Fibroblast of lung (primary cell): ENCODE measurements at regions not wholly inside any gene's neighbourhood (a gene's known extent, or its start where the extent isn't known, plus 50 kb on each side); places are given as distances from the start of the nearest gene placed in this dataset.

Experiments
- DNase-seq, 2 donors: peaks; one replicate each; pipeline versions ENCODE4 v3.0.0 to v3.0.0-alpha.2; 2010; ENCODE audit warnings: low read depth in 2 of 2
- H2AFZ ChIP-seq: 2 replicates; pipeline ENCODE4 v1.5.1; 2012; ENCODE audit warnings: low read length, control low read depth, inconsistent platforms
- H3K27ac ChIP-seq: 2 replicates; pipeline ENCODE4 v1.5.1; 2011; ENCODE audit warnings: low read length, control low read depth; ENCODE audit not compliant: insufficient read depth
- H3K27me3 ChIP-seq: 2 replicates; pipeline ENCODE4 v1.5.1; 2011; ENCODE audit warnings: mild to moderate bottlenecking, low read length; ENCODE audit not compliant: control insufficient read depth, insufficient read depth
- H3K36me3 ChIP-seq: 2 replicates; pipeline ENCODE4 v1.5.1; 2011; ENCODE audit warnings: low read length; ENCODE audit not compliant: control insufficient read depth, insufficient read depth
- H3K4me1 ChIP-seq: 2 replicates; pipeline ENCODE4 v1.5.1; 2011; ENCODE audit warnings: low read length; ENCODE audit not compliant: control insufficient read depth, insufficient read depth; ENCODE audit errors: extremely low read depth
- H3K4me2 ChIP-seq: 2 replicates; pipeline ENCODE4 v1.5.1; 2011; ENCODE audit warnings: low read length, control low read depth; ENCODE audit not compliant: insufficient read depth; ENCODE audit errors: extremely low read depth
- H3K4me3 ChIP-seq, 4 experiments: fragments of 200-600 bp in 1 of 4; sonication (generic) in 1 of 4; replicated peaks in 1 of 4; 2 replicates each; pipeline ENCODE4 v1.5.1; 2011 to 2016; ENCODE audit warnings: low read length in 4 of 4, low read depth in 3 of 4, mild to moderate bottlenecking in 3 of 4, control low read depth in 2 of 4, inconsistent platforms in 1 of 4, mixed read lengths in 1 of 4; ENCODE audit not compliant: insufficient read depth in 1 of 4; ENCODE audit errors: control extremely low read depth in 1 of 4
- H3K79me2 ChIP-seq: 2 replicates; pipeline ENCODE4 v1.5.1; 2012; ENCODE audit warnings: mild to moderate bottlenecking, low read length, inconsistent platforms; ENCODE audit not compliant: control insufficient read depth, insufficient read depth
- H3K9ac ChIP-seq: 2 replicates; pipeline ENCODE4 v1.5.1; 2011; ENCODE audit warnings: mild to moderate bottlenecking, low read length, control low read depth; ENCODE audit not compliant: insufficient read depth
- H3K9me3 ChIP-seq: 2 replicates; pipeline ENCODE4 v1.5.1; 2012; ENCODE audit warnings: low read depth, low read length; ENCODE audit not compliant: control insufficient read depth, insufficient read depth
- H4K20me1 ChIP-seq: 2 replicates; pipeline ENCODE4 v1.5.1; 2011; ENCODE audit warnings: low read length; ENCODE audit not compliant: control insufficient read depth, insufficient read depth; ENCODE audit errors: extremely low read depth
- EZH2 ChIP-seq: IDR thresholded peaks from 2 replicates; pipeline ENCODE4 v1.5.1; 2012; ENCODE audit warnings: low read length, control low read depth, mild to moderate bottlenecking; ENCODE audit errors: missing control alignments
- TF ChIP-seq, protein P1 (sequence below), 2 donors: IDR thresholded peaks in 1 of 2; conservative IDR thresholded peaks in 1 of 2; 1 replicate in 1 of 2; 2 replicates in 1 of 2; pipeline ENCODE4 v1.5.1; 2011 to 2012; ENCODE audit warnings: low read length in 2 of 2, control low read depth in 1 of 2, inconsistent platforms in 1 of 2, low read depth in 1 of 2, mild to moderate bottlenecking in 1 of 2

DNA sequence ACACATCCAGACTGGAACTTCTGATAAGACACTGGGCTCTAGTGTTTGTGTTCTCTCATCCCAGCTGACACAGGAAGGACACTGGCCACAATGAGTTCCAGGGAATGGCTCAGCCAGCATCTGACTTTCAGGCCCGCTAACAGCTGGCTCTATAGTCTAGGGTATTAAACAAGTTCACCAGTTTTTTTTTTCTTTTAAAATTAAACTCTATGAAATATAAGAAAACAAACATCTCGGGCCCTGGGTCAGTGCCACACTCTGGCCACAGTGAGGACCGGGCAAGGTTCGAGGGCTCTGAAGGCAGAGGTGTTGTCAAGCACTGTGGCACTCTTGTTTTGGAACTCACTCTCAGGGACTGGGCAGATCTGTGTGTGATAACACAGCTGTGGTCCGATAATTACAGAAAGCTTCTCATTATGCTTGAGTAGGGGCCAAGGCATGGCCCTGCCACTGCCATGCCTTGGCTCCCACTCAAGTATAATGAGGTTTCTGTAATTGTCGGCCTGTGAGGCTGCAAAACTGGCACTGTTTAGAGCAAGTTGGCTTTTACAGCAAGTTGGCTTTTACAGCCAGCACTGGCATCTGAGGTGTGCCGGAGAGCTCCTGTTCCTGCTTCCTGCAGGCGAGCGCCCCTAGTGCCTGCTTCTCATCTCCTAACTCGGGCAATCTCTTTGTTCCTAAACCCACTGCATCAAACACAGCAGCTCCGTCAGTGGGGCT lies 62.8 kb downstream of the PPP1R2C start:
- no peaks in the 10 kb centered on the region for H3K4me1 ChIP-seq
- H4K20me1 ChIP-seq: no peaks in the 10 kb centered on the region
- no peaks in the 10 kb centered on the region for H3K79me2 ChIP-seq
- no peak overlapping the region for H3K9ac ChIP-seq
- H3K4me2 ChIP-seq: no peak overlapping the region
- DNase-seq: peak; percentile 14 to 59
- no peaks in the 10 kb centered on the region for H3K27me3 ChIP-seq
- H2AFZ ChIP-seq: no peak overlapping the region
- no peak overlapping the region for H3K4me3 ChIP-seq
- H3K27ac ChIP-seq: no peak overlapping the region
- no peaks in the 10 kb centered on the region for H3K9me3 ChIP-seq
- no peaks in the 10 kb centered on the region for H3K36me3 ChIP-seq
- TF ChIP-seq EZH2: no peak
- TF ChIP-seq, protein P1, sequence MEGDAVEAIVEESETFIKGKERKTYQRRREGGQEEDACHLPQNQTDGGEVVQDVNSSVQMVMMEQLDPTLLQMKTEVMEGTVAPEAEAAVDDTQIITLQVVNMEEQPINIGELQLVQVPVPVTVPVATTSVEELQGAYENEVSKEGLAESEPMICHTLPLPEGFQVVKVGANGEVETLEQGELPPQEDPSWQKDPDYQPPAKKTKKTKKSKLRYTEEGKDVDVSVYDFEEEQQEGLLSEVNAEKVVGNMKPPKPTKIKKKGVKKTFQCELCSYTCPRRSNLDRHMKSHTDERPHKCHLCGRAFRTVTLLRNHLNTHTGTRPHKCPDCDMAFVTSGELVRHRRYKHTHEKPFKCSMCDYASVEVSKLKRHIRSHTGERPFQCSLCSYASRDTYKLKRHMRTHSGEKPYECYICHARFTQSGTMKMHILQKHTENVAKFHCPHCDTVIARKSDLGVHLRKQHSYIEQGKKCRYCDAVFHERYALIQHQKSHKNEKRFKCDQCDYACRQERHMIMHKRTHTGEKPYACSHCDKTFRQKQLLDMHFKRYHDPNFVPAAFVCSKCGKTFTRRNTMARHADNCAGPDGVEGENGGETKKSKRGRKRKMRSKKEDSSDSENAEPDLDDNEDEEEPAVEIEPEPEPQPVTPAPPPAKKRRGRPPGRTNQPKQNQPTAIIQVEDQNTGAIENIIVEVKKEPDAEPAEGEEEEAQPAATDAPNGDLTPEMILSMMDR (conservative IDR thresholded peaks at IDR 0.05 in 1 of 2, IDR thresholded peaks at IDR 0.05 in 1 of 2; ENCODE audit: low read depth in 1 of 2, low read length in 2 of 2): peak in 1 of 2 donors; percentile 38

DNA sequence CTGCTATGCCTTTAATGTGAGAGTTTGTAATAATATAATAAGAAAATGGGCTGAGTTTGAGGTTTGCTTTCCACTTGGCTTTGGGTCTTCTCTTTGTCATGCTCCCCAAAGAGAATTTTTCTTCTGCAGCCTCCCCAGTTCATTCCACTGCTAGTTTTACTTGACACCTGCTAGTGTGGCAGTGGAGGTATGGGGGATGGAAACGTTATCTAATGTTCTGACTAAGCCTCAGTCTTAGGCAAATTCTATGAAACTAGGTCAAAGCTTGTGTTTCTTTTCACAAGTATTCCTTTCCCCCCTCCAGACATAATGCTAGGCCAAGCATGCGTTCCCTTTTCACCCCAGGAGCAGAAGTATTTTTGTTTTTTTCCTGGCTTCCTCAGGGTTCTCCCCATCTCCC lies 67.5 kb downstream of the PPP1R2C start:
- H3K79me2 ChIP-seq: no peaks in the 10 kb centered on the region
- no peak overlapping the region for H2AFZ ChIP-seq
- no peaks in the 10 kb centered on the region for H3K36me3 ChIP-seq
- H3K27me3 ChIP-seq: no peaks in the 10 kb centered on the region
- no peaks in the 10 kb centered on the region for H4K20me1 ChIP-seq
- H3K4me1 ChIP-seq: no peaks in the 10 kb centered on the region
- no peak overlapping the region for H3K27ac ChIP-seq
- H3K4me2 ChIP-seq: no peak overlapping the region
- H3K9ac ChIP-seq: no peak overlapping the region
- no peak overlapping the region for H3K4me3 ChIP-seq
- no peak for TF ChIP-seq EZH2
- TF ChIP-seq, protein P1 (conservative IDR thresholded peaks at IDR 0.05 in 1 of 2, IDR thresholded peaks at IDR 0.05 in 1 of 2; ENCODE audit: low read depth in 1 of 2, low read length in 2 of 2): no peak
- DNase-seq: no peak
- no peaks in the 10 kb centered on the region for H3K9me3 ChIP-seq

- H3K36me3 ChIP-seq: no peaks in the 10 kb centered on the region
- no peaks in the 10 kb centered on the region for H3K79me2 ChIP-seq
- no peak overlapping the region for H3K4me2 ChIP-seq
Observed at GRCh38 chrX:42708222-42708621, 69.7 kb downstream of the PPP1R2C start.

More at GRCh38 chrX:42708222-42708621, 69.7 kb downstream of the PPP1R2C start:
- no peaks in the 10 kb centered on the region for H3K27me3 ChIP-seq
- no peak overlapping the region for H3K27ac ChIP-seq
- no peak overlapping the region for H3K9ac ChIP-seq
- no peaks in the 10 kb centered on the region for H3K9me3 ChIP-seq
- no peaks in the 10 kb centered on the region for H4K20me1 ChIP-seq
- H3K4me1 ChIP-seq: no peaks in the 10 kb centered on the region
- no peak overlapping the region for H2AFZ ChIP-seq
- TF ChIP-seq, protein P1 (conservative IDR thresholded peaks at IDR 0.05 in 1 of 2, IDR thresholded peaks at IDR 0.05 in 1 of 2; ENCODE audit: low read depth in 1 of 2, low read length in 2 of 2): no peak
- TF ChIP-seq EZH2: no peak
- DNase-seq: peak; percentile 16 to 17
- no peak overlapping the region for H3K4me3 ChIP-seq
